ENCODE measurements at regions not wholly inside any gene's neighbourhood (a gene's known extent, or its start where the extent isn't known, plus 50 kb on each side); places are given as distances from the start of the nearest gene placed in this dataset.

DNA sequence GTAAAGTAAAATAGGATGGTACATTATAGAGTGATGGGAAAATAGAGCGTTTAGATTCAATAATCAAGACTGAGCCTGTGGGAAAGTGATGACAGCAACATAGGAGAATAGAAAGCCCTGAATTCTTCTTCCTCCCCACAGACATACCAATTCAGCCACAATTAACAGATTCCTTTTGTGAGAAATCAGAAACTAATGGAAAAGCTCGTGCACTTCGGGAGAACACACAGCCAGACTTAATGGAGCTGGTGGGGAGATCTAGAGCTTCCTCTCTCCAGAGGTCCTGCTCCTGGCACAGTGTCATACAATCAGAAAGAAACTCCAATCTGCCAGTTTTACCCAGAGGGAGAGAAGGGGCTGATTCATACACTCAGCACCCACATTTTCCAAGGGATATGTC, 676.3 kb upstream of the BOD1L1 start:
- no peak overlapping the region for H3K4me3 ChIP-seq
- no peak for DNase-seq (ENCODE audit: low spot score)
- TF ChIP-seq, protein P1, sequence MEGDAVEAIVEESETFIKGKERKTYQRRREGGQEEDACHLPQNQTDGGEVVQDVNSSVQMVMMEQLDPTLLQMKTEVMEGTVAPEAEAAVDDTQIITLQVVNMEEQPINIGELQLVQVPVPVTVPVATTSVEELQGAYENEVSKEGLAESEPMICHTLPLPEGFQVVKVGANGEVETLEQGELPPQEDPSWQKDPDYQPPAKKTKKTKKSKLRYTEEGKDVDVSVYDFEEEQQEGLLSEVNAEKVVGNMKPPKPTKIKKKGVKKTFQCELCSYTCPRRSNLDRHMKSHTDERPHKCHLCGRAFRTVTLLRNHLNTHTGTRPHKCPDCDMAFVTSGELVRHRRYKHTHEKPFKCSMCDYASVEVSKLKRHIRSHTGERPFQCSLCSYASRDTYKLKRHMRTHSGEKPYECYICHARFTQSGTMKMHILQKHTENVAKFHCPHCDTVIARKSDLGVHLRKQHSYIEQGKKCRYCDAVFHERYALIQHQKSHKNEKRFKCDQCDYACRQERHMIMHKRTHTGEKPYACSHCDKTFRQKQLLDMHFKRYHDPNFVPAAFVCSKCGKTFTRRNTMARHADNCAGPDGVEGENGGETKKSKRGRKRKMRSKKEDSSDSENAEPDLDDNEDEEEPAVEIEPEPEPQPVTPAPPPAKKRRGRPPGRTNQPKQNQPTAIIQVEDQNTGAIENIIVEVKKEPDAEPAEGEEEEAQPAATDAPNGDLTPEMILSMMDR (IDR thresholded peaks at IDR 0.05), result no peak
- H3K27ac ChIP-seq, result no peak overlapping the region

DNA sequence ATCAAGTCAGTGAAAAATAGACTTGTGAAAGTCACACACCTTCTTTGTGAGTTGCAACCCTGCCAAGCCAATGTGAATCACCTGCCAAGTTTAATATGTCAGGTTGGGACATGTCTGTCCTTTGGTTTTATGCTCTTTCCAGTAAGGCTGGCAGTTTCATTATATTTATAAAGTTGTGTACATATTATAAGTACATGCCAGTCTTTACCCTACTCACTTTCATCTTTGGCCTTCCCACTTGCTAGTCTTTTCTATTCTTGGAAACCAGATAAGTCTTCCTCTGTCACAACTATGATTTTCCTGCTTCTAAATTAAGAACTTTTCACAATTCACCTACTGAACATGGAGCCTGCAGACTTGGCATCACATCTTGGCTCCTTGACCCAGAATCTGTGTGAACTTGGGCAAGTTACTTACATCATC, 680.7 kb upstream of the BOD1L1 start:
- Histone ChIP-seq H3K27ac (no peak overlapping the region), H3K4me3 (no peak overlapping the region)
- no peak for DNase-seq (ENCODE audit: low spot score)
- TF ChIP-seq, protein P1 (IDR thresholded peaks at IDR 0.05), result no peak

DNA sequence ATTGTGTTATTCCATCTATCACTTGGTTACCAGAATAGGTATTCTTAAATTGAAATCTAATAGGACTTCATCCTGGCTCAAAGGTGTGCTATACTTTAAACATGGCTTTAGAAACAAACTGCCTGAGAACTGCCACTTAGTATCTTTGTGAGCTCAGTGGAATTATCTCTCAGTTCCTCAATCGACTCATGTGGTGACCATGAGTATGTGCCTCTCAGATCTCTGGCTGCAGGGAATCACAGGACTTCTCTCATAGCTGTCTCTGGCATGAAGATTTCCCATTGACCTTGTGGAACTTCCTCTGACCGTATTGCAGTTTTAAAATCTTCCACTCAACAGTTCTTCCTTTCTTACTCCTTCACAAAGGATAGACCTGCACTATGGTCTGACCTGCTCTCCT, 681.9 kb upstream of the BOD1L1 start:
- TF ChIP-seq, protein P1 (IDR thresholded peaks at IDR 0.05), result no peak
- no peak overlapping the region for H3K27ac ChIP-seq
- DNase-seq (ENCODE audit: low spot score), result no peak
- H3K4me3 ChIP-seq, result no peak overlapping the region

DNA sequence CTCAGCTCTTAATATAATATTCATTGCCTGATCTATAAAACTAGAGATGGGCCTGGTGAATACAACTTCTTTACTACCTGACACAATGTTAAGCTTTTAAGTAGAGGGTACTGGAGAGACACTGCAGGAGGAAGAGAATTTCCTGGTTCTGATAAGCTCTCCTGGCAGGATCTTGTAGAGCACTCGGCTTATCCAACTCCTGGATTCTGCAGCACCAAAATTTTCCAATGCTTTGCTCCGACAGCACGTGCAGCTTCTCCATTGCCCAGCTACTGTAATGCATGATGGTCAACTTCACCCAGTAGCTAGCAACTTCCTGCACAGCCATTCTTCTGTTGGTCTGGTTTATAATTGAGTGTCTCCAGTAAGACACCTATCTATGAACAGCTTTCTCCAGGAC, 686.2 kb upstream of the BOD1L1 start:
- no peak for DNase-seq (ENCODE audit: low spot score)
- Histone ChIP-seq H3K27ac (no peak overlapping the region), H3K4me3 (no peak overlapping the region)
- TF ChIP-seq, protein P1 (IDR thresholded peaks at IDR 0.05), result no peak

DNA sequence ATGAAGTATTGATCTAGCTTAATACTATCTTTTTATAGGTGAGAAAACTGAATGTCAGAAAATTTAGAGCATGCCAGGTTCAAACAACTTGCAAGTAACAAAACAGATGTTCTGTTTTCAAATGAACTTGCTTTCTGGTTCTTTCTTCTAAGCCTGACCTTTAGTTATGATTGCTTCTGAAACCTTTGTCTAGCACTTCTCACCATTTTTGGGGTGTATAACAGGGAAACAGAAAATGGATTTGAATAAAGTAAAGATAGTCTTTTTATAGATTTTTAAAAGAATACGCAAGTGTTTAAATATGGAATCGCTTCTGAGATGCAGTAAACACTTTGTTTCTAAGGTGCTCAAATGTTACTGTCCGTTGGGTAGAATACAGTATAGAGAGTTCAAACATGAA, 687.2 kb upstream of the CPEB2 start:
- TF ChIP-seq, protein P1 (IDR thresholded peaks at IDR 0.05), result no peak
- Histone ChIP-seq H3K27ac (no peak overlapping the region), H3K4me3 (no peak overlapping the region)
- DNase-seq (ENCODE audit: low spot score), result no peak

DNA sequence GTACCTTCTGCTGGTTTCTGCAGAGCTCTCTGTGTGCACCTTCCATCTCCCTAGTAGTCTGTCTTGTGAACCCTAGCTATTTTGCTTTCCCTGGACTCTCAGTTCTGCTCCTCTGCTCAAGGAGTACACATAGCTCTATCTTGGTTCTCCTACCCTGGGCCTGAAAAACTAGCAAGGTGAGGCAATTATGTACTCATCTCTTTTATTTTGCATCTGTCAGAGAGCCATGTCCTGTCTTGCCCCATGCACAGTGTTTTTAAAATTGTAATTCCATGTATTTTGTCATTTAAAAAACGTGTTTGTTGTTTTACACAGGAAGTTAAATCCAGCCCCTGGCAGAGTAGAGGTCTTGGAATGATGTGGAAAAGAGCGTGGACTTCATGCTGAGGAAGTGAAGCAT, 684.9 kb upstream of the CPEB2 start:
- no peak for DNase-seq (ENCODE audit: low spot score)
- H3K27ac ChIP-seq, result no peak overlapping the region
- H3K4me3 ChIP-seq, result no peak overlapping the region
- TF ChIP-seq, protein P1 (IDR thresholded peaks at IDR 0.05), result no peak

DNA sequence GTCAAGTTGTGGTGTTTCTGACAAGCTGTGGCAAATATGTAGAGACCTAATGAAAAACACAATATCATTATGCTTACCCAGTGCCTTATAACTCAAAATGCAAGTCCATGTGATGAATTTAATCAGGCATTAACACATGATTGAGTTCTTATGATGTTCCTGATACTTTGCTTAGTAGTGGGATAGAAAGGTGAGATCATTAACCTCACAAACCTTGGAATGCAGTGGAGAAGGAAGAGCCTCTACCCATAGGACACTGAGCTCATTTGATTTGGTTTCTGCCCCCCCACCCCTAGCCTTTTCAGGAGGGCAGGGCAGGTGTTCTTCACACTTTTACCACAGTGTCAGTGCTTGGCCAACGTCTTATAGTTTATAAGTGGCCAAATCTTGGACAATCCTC, 683.6 kb upstream of the CPEB2 start:
- DNase-seq (ENCODE audit: low spot score), result no peak
- H3K4me3 ChIP-seq, result no peak overlapping the region
- TF ChIP-seq, protein P1 (IDR thresholded peaks at IDR 0.05), result no peak
- no peak overlapping the region for H3K27ac ChIP-seq

All from coronary artery (tissue), 2 donors.